ENCODE measurements at regions not wholly inside any gene's neighbourhood (a gene's known extent, or its start where the extent isn't known, plus 50 kb on each side); places are given as distances from the start of the nearest gene placed in this dataset.

DNA sequence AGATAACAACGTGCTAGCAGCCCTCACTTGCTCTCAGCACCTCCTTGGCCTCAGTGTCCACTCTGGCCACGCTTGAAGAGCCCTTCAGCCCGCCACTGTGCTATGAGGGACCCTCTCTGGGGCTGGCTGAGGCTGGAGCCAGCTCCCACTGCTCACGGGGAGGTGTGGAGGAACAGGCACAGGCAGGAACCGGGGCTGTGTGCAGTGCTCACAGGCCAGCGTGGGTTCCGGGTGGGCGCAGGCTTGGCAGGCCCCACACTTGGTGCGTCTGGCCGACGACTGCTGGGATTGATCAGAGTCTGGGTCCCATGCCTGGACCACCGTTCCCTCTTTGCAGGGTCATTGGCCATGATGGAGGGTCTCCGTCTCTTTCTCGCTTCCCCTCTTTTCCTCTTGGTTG, 194.3 kb upstream of the GRAMD2B start:
- TF ChIP-seq, protein P1, sequence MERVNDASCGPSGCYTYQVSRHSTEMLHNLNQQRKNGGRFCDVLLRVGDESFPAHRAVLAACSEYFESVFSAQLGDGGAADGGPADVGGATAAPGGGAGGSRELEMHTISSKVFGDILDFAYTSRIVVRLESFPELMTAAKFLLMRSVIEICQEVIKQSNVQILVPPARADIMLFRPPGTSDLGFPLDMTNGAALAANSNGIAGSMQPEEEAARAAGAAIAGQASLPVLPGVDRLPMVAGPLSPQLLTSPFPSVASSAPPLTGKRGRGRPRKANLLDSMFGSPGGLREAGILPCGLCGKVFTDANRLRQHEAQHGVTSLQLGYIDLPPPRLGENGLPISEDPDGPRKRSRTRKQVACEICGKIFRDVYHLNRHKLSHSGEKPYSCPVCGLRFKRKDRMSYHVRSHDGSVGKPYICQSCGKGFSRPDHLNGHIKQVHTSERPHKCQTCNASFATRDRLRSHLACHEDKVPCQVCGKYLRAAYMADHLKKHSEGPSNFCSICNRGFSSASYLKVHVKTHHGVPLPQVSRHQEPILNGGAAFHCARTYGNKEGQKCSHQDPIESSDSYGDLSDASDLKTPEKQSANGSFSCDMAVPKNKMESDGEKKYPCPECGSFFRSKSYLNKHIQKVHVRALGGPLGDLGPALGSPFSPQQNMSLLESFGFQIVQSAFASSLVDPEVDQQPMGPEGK (CRISPR knock-in tag; IDR thresholded peaks at IDR 0.05) = no peak
- TF ChIP-seq CBX5 (CRISPR knock-in tag; IDR thresholded peaks at IDR 0.05; ENCODE audit: borderline replicate concordance) (no peak), ZNF274 (CRISPR knock-in tag; IDR thresholded peaks at IDR 0.05) (no peak), MYNN (CRISPR knock-in tag; IDR thresholded peaks at IDR 0.05; ENCODE audit: low read depth) (no peak), TAF1 (CRISPR knock-in tag; IDR thresholded peaks at IDR 0.05) (no peak), HDAC6 (IDR thresholded peaks at IDR 0.05; ENCODE audit: low read depth, low read length) (no peak), GLI4 (CRISPR knock-in tag; IDR thresholded peaks at IDR 0.05; ENCODE audit: borderline replicate concordance) (no peak)
- TF ChIP-seq, protein P2, sequence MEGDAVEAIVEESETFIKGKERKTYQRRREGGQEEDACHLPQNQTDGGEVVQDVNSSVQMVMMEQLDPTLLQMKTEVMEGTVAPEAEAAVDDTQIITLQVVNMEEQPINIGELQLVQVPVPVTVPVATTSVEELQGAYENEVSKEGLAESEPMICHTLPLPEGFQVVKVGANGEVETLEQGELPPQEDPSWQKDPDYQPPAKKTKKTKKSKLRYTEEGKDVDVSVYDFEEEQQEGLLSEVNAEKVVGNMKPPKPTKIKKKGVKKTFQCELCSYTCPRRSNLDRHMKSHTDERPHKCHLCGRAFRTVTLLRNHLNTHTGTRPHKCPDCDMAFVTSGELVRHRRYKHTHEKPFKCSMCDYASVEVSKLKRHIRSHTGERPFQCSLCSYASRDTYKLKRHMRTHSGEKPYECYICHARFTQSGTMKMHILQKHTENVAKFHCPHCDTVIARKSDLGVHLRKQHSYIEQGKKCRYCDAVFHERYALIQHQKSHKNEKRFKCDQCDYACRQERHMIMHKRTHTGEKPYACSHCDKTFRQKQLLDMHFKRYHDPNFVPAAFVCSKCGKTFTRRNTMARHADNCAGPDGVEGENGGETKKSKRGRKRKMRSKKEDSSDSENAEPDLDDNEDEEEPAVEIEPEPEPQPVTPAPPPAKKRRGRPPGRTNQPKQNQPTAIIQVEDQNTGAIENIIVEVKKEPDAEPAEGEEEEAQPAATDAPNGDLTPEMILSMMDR (CRISPR knock-in tag; IDR thresholded peaks at IDR 0.05) = no peak
- TF ChIP-seq, protein P3, sequence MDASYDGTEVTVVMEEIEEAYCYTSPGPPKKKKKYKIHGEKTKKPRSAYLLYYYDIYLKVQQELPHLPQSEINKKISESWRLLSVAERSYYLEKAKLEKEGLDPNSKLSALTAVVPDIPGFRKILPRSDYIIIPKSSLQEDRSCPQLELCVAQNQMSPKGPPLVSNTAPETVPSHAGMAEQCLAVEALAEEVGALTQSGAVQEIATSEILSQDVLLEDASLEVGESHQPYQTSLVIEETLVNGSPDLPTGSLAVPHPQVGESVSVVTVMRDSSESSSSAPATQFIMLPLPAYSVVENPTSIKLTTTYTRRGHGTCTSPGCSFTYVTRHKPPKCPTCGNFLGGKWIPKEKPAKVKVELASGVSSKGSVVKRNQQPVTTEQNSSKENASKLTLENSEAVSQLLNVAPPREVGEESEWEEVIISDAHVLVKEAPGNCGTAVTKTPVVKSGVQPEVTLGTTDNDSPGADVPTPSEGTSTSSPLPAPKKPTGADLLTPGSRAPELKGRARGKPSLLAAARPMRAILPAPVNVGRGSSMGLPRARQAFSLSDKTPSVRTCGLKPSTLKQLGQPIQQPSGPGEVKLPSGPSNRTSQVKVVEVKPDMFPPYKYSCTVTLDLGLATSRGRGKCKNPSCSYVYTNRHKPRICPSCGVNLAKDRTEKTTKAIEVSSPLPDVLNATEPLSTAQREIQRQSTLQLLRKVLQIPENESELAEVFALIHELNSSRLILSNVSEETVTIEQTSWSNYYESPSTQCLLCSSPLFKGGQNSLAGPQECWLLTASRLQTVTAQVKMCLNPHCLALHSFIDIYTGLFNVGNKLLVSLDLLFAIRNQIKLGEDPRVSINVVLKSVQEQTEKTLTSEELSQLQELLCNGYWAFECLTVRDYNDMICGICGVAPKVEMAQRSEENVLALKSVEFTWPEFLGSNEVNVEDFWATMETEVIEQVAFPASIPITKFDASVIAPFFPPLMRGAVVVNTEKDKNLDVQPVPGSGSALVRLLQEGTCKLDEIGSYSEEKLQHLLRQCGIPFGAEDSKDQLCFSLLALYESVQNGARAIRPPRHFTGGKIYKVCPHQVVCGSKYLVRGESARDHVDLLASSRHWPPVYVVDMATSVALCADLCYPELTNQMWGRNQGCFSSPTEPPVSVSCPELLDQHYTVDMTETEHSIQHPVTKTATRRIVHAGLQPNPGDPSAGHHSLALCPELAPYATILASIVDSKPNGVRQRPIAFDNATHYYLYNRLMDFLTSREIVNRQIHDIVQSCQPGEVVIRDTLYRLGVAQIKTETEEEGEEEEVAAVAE (CRISPR knock-in tag; IDR thresholded peaks at IDR 0.05; ENCODE audit: borderline replicate concordance) = no peak

Data from HepG2 (cell line).